HG02943 (cell line): ENCODE measurements at regions not wholly inside any gene's neighbourhood (a gene's known extent, or its start where the extent isn't known, plus 50 kb on each side); places are given as distances from the start of the nearest gene placed in this dataset.

Experiments used
- ATAC-seq: cut with Tn5 transposase; IDR thresholded peaks from one replicate; pipeline ENCODE4 v1.9.1; 2021; ENCODE audit warnings: mild to moderate bottlenecking, low read depth, moderate library complexity; ENCODE audit not compliant: unreplicated experiment

GRCh38 chr10:128599538-128599937 lies 473.3 kb upstream of the MKI67 start:
- ATAC-seq: no peak

GRCh38 chr10:128602183-128602582 lies 476.0 kb upstream of the MKI67 start:
- ATAC-seq: no peak

GRCh38 chr10:128604025-128604424 lies 477.8 kb upstream of the MKI67 start:
- no peak for ATAC-seq

GRCh38 chr10:128605180-128605579 lies 479.0 kb upstream of the MKI67 start:
- ATAC-seq: no peak

GRCh38 chr10:128606055-128606454 lies 479.8 kb upstream of the MKI67 start:
- no peak for ATAC-seq

GRCh38 chr10:128608791-128609190 lies 482.6 kb upstream of the MKI67 start:
- ATAC-seq: no peak

- no peak for ATAC-seq
These were observed 483.2 kb upstream of the MKI67 start for GRCh38 chr10:128609460-128609859.

GRCh38 chr10:128610113-128610512 lies 483.9 kb upstream of the MKI67 start:
- no peak for ATAC-seq

GRCh38 chr10:128612195-128612594 lies 486.0 kb upstream of the MKI67 start:
- ATAC-seq: no peak

- no peak for ATAC-seq
These were observed 486.4 kb upstream of the MKI67 start for GRCh38 chr10:128612631-128613030.

- ATAC-seq: no peak
These were observed 487.9 kb upstream of the MKI67 start for GRCh38 chr10:128614016-128614605.

GRCh38 chr10:128614802-128615553 lies 488.8 kb upstream of the MKI67 start:
- ATAC-seq: no peak

- ATAC-seq: no peak
These were observed 491.3 kb upstream of the MKI67 start for GRCh38 chr10:128617532-128617931.

GRCh38 chr10:128622706-128623105 lies 496.5 kb upstream of the MKI67 start:
- ATAC-seq: no peak

GRCh38 chr10:128623776-128624175 lies 497.6 kb upstream of the MKI67 start:
- ATAC-seq: no peak

GRCh38 chr10:128624656-128625530 lies 498.7 kb upstream of the MKI67 start:
- ATAC-seq: no peak

GRCh38 chr10:128625926-128626325 lies 499.7 kb upstream of the MKI67 start:
- no peak for ATAC-seq

GRCh38 chr10:128626397-128627000 lies 500.3 kb upstream of the MKI67 start:
- no peak for ATAC-seq

GRCh38 chr10:128627811-128628210 lies 501.6 kb upstream of the MKI67 start:
- no peak for ATAC-seq

GRCh38 chr10:128628252-128628651 lies 502.0 kb upstream of the MKI67 start:
- no peak for ATAC-seq
